ENCODE measurements at regions not wholly inside any gene's neighbourhood (a gene's known extent, or its start where the extent isn't known, plus 50 kb on each side); places are given as distances from the start of the nearest gene placed in this dataset.

GRCh38 chr20:17003170-17003870 is 223.5 kb upstream of the PCSK2 start:
- H3K4me3 ChIP-seq (ENCODE audit: low read depth, low read length), result no peak overlapping the region
- TF ChIP-seq, protein P1, sequence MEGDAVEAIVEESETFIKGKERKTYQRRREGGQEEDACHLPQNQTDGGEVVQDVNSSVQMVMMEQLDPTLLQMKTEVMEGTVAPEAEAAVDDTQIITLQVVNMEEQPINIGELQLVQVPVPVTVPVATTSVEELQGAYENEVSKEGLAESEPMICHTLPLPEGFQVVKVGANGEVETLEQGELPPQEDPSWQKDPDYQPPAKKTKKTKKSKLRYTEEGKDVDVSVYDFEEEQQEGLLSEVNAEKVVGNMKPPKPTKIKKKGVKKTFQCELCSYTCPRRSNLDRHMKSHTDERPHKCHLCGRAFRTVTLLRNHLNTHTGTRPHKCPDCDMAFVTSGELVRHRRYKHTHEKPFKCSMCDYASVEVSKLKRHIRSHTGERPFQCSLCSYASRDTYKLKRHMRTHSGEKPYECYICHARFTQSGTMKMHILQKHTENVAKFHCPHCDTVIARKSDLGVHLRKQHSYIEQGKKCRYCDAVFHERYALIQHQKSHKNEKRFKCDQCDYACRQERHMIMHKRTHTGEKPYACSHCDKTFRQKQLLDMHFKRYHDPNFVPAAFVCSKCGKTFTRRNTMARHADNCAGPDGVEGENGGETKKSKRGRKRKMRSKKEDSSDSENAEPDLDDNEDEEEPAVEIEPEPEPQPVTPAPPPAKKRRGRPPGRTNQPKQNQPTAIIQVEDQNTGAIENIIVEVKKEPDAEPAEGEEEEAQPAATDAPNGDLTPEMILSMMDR (IDR thresholded peaks at IDR 0.05; ENCODE audit: borderline replicate concordance, insufficient read depth, low read depth, low read length), result no peak

GRCh38 chr20:17010181-17010580 is 216.7 kb upstream of the PCSK2 start:
- TF ChIP-seq, protein P1 (IDR thresholded peaks at IDR 0.05; ENCODE audit: borderline replicate concordance, insufficient read depth, low read depth, low read length), result no peak
- no peak overlapping the region for H3K4me3 ChIP-seq (ENCODE audit: low read depth, low read length)

DNA sequence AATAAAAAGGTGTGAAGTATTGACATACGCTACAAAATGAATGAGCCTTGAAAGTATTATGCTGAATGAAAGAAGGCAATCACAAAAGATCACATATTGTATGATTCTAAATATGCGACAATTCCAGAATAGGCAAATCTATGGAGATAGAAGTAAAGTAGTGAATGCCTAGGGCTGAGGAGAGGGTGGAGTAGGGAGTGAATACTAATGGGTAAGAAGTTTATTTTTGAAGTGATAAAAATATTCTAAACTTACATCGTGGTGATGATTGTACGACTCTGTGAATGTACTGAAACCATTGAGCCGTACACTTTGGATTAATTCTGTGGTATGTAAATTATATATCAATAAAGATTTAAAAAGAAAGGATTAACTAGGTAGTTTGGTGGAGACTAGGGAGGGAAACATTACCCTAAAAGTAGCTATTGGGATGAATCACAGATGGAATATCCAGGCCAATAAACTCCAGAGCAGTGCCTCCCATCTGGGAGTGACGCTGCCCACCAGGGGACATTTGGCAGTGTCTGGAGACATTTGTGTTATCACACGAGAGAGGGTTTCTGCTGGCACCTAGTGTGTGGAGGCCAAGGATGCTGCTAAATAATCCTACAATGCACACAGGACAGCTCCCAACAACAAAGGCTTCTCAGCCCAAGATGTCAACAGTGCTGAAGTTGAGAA is 214.2 kb upstream of the PCSK2 start:
- no peak overlapping the region for H3K4me3 ChIP-seq (ENCODE audit: low read depth, low read length)
- TF ChIP-seq, protein P1 (IDR thresholded peaks at IDR 0.05; ENCODE audit: borderline replicate concordance, insufficient read depth, low read depth, low read length), result no peak

DNA sequence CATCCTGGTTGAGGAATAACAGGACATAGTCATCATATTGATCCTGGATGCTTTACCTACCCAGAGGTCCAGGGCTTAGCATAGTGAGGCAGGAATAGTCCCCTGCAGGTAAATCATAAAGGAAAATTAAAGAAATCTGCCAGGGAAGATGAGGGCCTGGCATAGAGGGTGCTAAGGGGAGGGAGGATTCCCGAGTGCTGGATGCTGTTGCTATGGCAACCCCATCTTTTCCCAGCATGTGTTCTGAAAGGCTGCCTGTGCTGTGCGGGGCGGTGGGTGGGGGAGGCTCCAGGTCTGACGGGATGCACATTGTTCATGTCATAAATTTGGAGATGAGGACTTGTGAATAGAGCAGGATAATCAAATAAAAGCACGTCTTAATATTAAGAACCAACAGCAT is 212.6 kb upstream of the PCSK2 start:
- TF ChIP-seq, protein P1 (IDR thresholded peaks at IDR 0.05; ENCODE audit: borderline replicate concordance, insufficient read depth, low read depth, low read length), result no peak
- no peak overlapping the region for H3K4me3 ChIP-seq (ENCODE audit: low read depth, low read length)

GRCh38 chr20:17014756-17015366 is 212.0 kb upstream of the PCSK2 start:
- TF ChIP-seq, protein P1 (IDR thresholded peaks at IDR 0.05; ENCODE audit: borderline replicate concordance, insufficient read depth, low read depth, low read length), result no peak
- no peak overlapping the region for H3K4me3 ChIP-seq (ENCODE audit: low read depth, low read length)

- H3K4me3 ChIP-seq (ENCODE audit: low read depth, low read length), result no peak overlapping the region
- TF ChIP-seq, protein P1 (IDR thresholded peaks at IDR 0.05; ENCODE audit: borderline replicate concordance, insufficient read depth, low read depth, low read length), result no peak
Measured at GRCh38 chr20:17017232-17017631, 209.6 kb upstream of the PCSK2 start.
